Esophagus squamous epithelium (tissue), 4 donors: ENCODE measurements at regions not wholly inside any gene's neighbourhood (a gene's known extent, or its start where the extent isn't known, plus 50 kb on each side); places are given as distances from the start of the nearest gene placed in this dataset.

Experiments used
- POLR2A ChIP-seq, 4 donors: fragments of 450-650 bp; IDR thresholded peaks; one replicate each; pipeline ENCODE4 v1.6.1; 2017; ENCODE audit warnings: antibody characterized with exemption in 4 of 4, mild to moderate bottlenecking in 4 of 4, moderate library complexity in 3 of 4
- TF ChIP-seq, protein P1 (sequence below), 6 experiments: fragments of 450-650 bp in 4 of 6; fragments of 200-600 bp in 2 of 6; sonication (generic) in 2 of 6; IDR thresholded peaks; one replicate each; pipeline ENCODE4 v1.5.1; 2016 to 2019; ENCODE audit warnings: antibody characterized with exemption in 6 of 6, mild to moderate bottlenecking in 4 of 6, moderate library complexity in 4 of 6

DNA sequence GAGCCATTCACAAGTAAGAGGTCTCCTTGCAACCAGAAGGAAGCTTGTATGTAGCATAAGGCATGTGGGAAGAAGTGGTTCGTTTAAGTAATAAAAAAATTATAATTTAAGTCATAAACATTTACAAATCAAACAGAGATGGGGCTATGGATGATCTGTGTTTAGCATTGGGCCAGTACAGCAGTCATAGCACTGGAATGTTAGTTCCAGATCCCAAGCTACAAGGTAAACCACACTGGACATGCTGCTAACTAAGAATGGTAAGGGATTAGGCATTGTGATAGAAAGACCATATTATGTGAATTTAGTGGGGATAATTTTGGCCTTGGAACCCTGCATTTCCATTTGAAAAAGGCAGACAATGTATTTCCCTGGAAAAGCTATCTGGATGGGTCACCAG is 170.4 kb upstream of the KCNN2 start:
- TF ChIP-seq, protein P1, sequence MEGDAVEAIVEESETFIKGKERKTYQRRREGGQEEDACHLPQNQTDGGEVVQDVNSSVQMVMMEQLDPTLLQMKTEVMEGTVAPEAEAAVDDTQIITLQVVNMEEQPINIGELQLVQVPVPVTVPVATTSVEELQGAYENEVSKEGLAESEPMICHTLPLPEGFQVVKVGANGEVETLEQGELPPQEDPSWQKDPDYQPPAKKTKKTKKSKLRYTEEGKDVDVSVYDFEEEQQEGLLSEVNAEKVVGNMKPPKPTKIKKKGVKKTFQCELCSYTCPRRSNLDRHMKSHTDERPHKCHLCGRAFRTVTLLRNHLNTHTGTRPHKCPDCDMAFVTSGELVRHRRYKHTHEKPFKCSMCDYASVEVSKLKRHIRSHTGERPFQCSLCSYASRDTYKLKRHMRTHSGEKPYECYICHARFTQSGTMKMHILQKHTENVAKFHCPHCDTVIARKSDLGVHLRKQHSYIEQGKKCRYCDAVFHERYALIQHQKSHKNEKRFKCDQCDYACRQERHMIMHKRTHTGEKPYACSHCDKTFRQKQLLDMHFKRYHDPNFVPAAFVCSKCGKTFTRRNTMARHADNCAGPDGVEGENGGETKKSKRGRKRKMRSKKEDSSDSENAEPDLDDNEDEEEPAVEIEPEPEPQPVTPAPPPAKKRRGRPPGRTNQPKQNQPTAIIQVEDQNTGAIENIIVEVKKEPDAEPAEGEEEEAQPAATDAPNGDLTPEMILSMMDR (IDR thresholded peaks at IDR 0.05), result no peak
- no peak for TF ChIP-seq POLR2A (IDR thresholded peaks at IDR 0.05)
